Testis (tissue), 2 donors: ENCODE measurements at regions not wholly inside any gene's neighbourhood (a gene's known extent, or its start where the extent isn't known, plus 50 kb on each side); places are given as distances from the start of the nearest gene placed in this dataset.

ENCODE experiments used
- POLR2A ChIP-seq: fragments of 450-650 bp; IDR thresholded peaks from one replicate; pipeline ENCODE4 v1.6.1; 2017; ENCODE audit warnings: antibody characterized with exemption, mild to moderate bottlenecking, moderate library complexity
- TF ChIP-seq, protein P1 (sequence below), 3 experiments: fragments of 450-650 bp in 2 of 3; fragments of 200-600 bp in 1 of 3; sonication (generic) in 1 of 3; IDR thresholded peaks; one replicate each; pipeline ENCODE4 v1.5.1; 2016 to 2019; ENCODE audit warnings: antibody characterized with exemption in 3 of 3, mild to moderate bottlenecking in 2 of 3, moderate library complexity in 1 of 3

- TF ChIP-seq, protein P1, sequence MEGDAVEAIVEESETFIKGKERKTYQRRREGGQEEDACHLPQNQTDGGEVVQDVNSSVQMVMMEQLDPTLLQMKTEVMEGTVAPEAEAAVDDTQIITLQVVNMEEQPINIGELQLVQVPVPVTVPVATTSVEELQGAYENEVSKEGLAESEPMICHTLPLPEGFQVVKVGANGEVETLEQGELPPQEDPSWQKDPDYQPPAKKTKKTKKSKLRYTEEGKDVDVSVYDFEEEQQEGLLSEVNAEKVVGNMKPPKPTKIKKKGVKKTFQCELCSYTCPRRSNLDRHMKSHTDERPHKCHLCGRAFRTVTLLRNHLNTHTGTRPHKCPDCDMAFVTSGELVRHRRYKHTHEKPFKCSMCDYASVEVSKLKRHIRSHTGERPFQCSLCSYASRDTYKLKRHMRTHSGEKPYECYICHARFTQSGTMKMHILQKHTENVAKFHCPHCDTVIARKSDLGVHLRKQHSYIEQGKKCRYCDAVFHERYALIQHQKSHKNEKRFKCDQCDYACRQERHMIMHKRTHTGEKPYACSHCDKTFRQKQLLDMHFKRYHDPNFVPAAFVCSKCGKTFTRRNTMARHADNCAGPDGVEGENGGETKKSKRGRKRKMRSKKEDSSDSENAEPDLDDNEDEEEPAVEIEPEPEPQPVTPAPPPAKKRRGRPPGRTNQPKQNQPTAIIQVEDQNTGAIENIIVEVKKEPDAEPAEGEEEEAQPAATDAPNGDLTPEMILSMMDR (IDR thresholded peaks at IDR 0.05) = no peak
- TF ChIP-seq POLR2A = no peak
Observed at GRCh38 chr1:194821091-194821490, 1634.7 kb upstream of the B3GALT2 start.
